Brain microvascular endothelial cell (primary cell): ENCODE measurements at regions not wholly inside any gene's neighbourhood (a gene's known extent, or its start where the extent isn't known, plus 50 kb on each side); places are given as distances from the start of the nearest gene placed in this dataset.
"Not testable (repeated sequence)": the region's sequence is repeated elsewhere in the genome, so short reads cannot be mapped to it uniquely, and the experiment has no call there.

ENCODE experiments used
- DNase-seq: peaks from one replicate; pipeline ENCODE4 v3.0.0-alpha.2; 2020
- H3K27ac ChIP-seq: fragments of 250-450 bp; sonication (Bioruptor Pico); 2 replicates; pipeline ENCODE4 v1.5.1; 2020; ENCODE audit warnings: mild to moderate bottlenecking, moderate library complexity
- H3K27me3 ChIP-seq: fragments of 250-450 bp; sonication (Bioruptor Pico); replicated peaks from 2 replicates; pipeline ENCODE4 v1.5.1; 2020; ENCODE audit warnings: mild to moderate bottlenecking
- H3K36me3 ChIP-seq: fragments of 250-450 bp; sonication (Bioruptor Pico); replicated peaks from 2 replicates; pipeline ENCODE4 v1.5.1; 2020; ENCODE audit warnings: mild to moderate bottlenecking
- H3K4me3 ChIP-seq: 2 replicates; pipeline ENCODE4 v1.5.1; 2011; ENCODE audit warnings: low read depth, mild to moderate bottlenecking, control low read depth, low read length, moderate library complexity
- CTCF ChIP-seq: IDR thresholded peaks from 2 replicates; pipeline ENCODE4 v1.5.1; 2011; ENCODE audit warnings: low read depth, mild to moderate bottlenecking, moderate library complexity, low read length, control low read depth, inconsistent platforms; ENCODE audit errors: missing control alignments
- in situ Hi-C: cut with HindIII; loops from 2 replicates; pipeline ENCODE4 v1.10.0; 2017; ENCODE audit warnings: low sequenced_read_pairs, low pct_ligation_motif_present

GRCh38 chr2:111512378-111512777 lies 371.6 kb downstream of the ANAPC1 start:
- in situ Hi-C loops, H3K27me3 ChIP-seq, DNase-seq, H3K36me3 ChIP-seq, H3K4me3 ChIP-seq, H3K27ac ChIP-seq: not testable (repeated sequence)

GRCh38 chr2:111514138-111514537 lies 369.9 kb downstream of the ANAPC1 start:
- H3K27me3 ChIP-seq, in situ Hi-C loops, H3K36me3 ChIP-seq, H3K27ac ChIP-seq, H3K4me3 ChIP-seq, DNase-seq: not testable (repeated sequence)

GRCh38 chr2:111517050-111517720 lies 366.8 kb downstream of the ANAPC1 start:
- in situ Hi-C loops, result not testable (repeated sequence)

GRCh38 chr2:111517721-111518053 lies 366.3 kb downstream of the ANAPC1 start:
- DNase-seq, H3K27ac ChIP-seq, H3K27me3 ChIP-seq, H3K4me3 ChIP-seq, H3K36me3 ChIP-seq, in situ Hi-C loops: not testable (repeated sequence)

More at GRCh38 chr2:111517050-111517720, 366.8 kb downstream of the ANAPC1 start:
- not testable (repeated sequence) for H3K36me3 ChIP-seq, H3K27me3 ChIP-seq, H3K4me3 ChIP-seq, DNase-seq, H3K27ac ChIP-seq

GRCh38 chr2:111519071-111519470 lies 364.9 kb downstream of the ANAPC1 start:
- no peak for TF ChIP-seq CTCF
- DNase-seq, result no peak

GRCh38 chr2:111522231-111522768 lies 361.7 kb downstream of the ANAPC1 start:
- in situ Hi-C loops, result no loop called here
- Histone ChIP-seq H3K4me3 (no peak overlapping the region), H3K27ac (no peak overlapping the region), H3K27me3 (no peaks in the 10 kb centered on the region), H3K36me3 (no peaks in the 10 kb centered on the region)
- TF ChIP-seq CTCF, result no peak
- DNase-seq, result no peak

More at GRCh38 chr2:111519071-111519470, 364.9 kb downstream of the ANAPC1 start:
- in situ Hi-C loops, result no loop called here
- no peak overlapping the region for H3K4me3 ChIP-seq
- H3K27ac ChIP-seq, result no peak overlapping the region
- H3K36me3 ChIP-seq, result no peaks in the 10 kb centered on the region
- no peaks in the 10 kb centered on the region for H3K27me3 ChIP-seq

- H3K4me3 ChIP-seq, result no peak overlapping the region
- H3K36me3 ChIP-seq, result no peaks in the 10 kb centered on the region
- in situ Hi-C loops, result no loop called here
- DNase-seq, result no peak
- TF ChIP-seq CTCF, result no peak
- H3K27me3 ChIP-seq, result no peaks in the 10 kb centered on the region
- H3K27ac ChIP-seq, result no peak overlapping the region
Observed at GRCh38 chr2:111523009-111523408, 361.0 kb downstream of the ANAPC1 start.

GRCh38 chr2:111525026-111525425 lies 359.0 kb downstream of the ANAPC1 start:
- in situ Hi-C loops, H3K4me3 ChIP-seq, H3K36me3 ChIP-seq, H3K27me3 ChIP-seq, H3K27ac ChIP-seq, DNase-seq: not testable (repeated sequence)

GRCh38 chr2:111526041-111526639 lies 357.9 kb downstream of the ANAPC1 start:
- H3K27me3 ChIP-seq, DNase-seq, H3K36me3 ChIP-seq, in situ Hi-C loops, H3K4me3 ChIP-seq, H3K27ac ChIP-seq: not testable (repeated sequence)

GRCh38 chr2:111527707-111528400 lies 356.1 kb downstream of the ANAPC1 start:
- DNase-seq, H3K36me3 ChIP-seq, in situ Hi-C loops, H3K27ac ChIP-seq, H3K27me3 ChIP-seq, H3K4me3 ChIP-seq: not testable (repeated sequence)

GRCh38 chr2:111529022-111529421 lies 355.0 kb downstream of the ANAPC1 start:
- DNase-seq, H3K36me3 ChIP-seq, H3K27me3 ChIP-seq, H3K4me3 ChIP-seq, H3K27ac ChIP-seq, in situ Hi-C loops: not testable (repeated sequence)
